H9 (cell line): ENCODE measurements at regions not wholly inside any gene's neighbourhood (a gene's known extent, or its start where the extent isn't known, plus 50 kb on each side); places are given as distances from the start of the nearest gene placed in this dataset.

Source experiments
- DNase-seq: peaks from one replicate; pipeline ENCODE4 v3.0.0-alpha.2; 2017
- H2AFZ ChIP-seq: one replicate; pipeline ENCODE4 v1.6.1; 2013; ENCODE audit warnings: mild to moderate bottlenecking, low read length, control low read depth, moderate library complexity
- H2AK5ac ChIP-seq: 2 replicates; pipeline ENCODE4 v1.6.1; 2013; ENCODE audit warnings: low read length, control low read depth, mixed read lengths; ENCODE audit not compliant: insufficient read length
- H2BK120ac ChIP-seq: one replicate; pipeline ENCODE4 v1.6.1; 2013; ENCODE audit warnings: low read depth, mild to moderate bottlenecking, low read length, control low read depth, inconsistent platforms; ENCODE audit not compliant: poor library complexity, severe bottlenecking
- H2BK12ac ChIP-seq: 2 replicates; pipeline ENCODE4 v1.6.1; 2013; ENCODE audit warnings: low read length, control low read depth, mixed read lengths, low read depth; ENCODE audit not compliant: insufficient read length
- H2BK15ac ChIP-seq: 2 replicates; pipeline ENCODE4 v1.6.1; 2013; ENCODE audit warnings: low read depth, low read length, control low read depth
- H2BK20ac ChIP-seq: one replicate; pipeline ENCODE4 v1.6.1; 2013; ENCODE audit warnings: low read depth, mild to moderate bottlenecking, low read length, control low read depth, inconsistent platforms; ENCODE audit not compliant: poor library complexity, severe bottlenecking
- H2BK5ac ChIP-seq: 2 replicates; pipeline ENCODE4 v1.6.1; 2013; ENCODE audit warnings: low read length, control low read depth, mixed read lengths; ENCODE audit not compliant: insufficient read length
- H3K14ac ChIP-seq: 2 replicates; pipeline ENCODE4 v1.6.1; 2013; ENCODE audit warnings: low read length, control low read depth; ENCODE audit not compliant: insufficient read depth
- H3K18ac ChIP-seq: 2 replicates; pipeline ENCODE4 v1.6.1; 2013; ENCODE audit warnings: low read depth, mild to moderate bottlenecking, mixed read lengths, low read length, control low read depth; ENCODE audit not compliant: insufficient read length
- H3K23ac ChIP-seq: 2 replicates; pipeline ENCODE4 v1.6.1; 2013; ENCODE audit warnings: low read length, control low read depth, mixed read lengths, low read depth; ENCODE audit not compliant: insufficient read length
- H3K23me2 ChIP-seq: 2 replicates; pipeline ENCODE4 v1.6.1; 2013; ENCODE audit warnings: low read depth, mild to moderate bottlenecking, mixed read lengths, low read length, control low read depth; ENCODE audit not compliant: insufficient read length, poor library complexity, severe bottlenecking
- H3K27ac ChIP-seq: 2 replicates; pipeline ENCODE4 v1.5.1; 2013; ENCODE audit warnings: low read length, control low read depth, mixed read lengths, low read depth; ENCODE audit not compliant: insufficient read length
- H3K27me3 ChIP-seq: 2 replicates; pipeline ENCODE4 v1.6.1; 2013; ENCODE audit warnings: low read length, control low read depth, inconsistent platforms; ENCODE audit not compliant: insufficient read depth
- H3K4ac ChIP-seq: 2 replicates; pipeline ENCODE4 v1.6.1; 2013; ENCODE audit warnings: low read depth, mild to moderate bottlenecking, control low read depth, inconsistent platforms, low read length, moderate library complexity
- H3K4me1 ChIP-seq: 2 replicates; pipeline ENCODE4 v1.6.1; 2013; ENCODE audit warnings: low read length, control low read depth, inconsistent platforms; ENCODE audit not compliant: insufficient read depth
- H3K4me2 ChIP-seq: 2 replicates; pipeline ENCODE4 v1.6.1; 2013; ENCODE audit warnings: low read length, control low read depth, mixed read lengths; ENCODE audit not compliant: insufficient read length, insufficient read depth
- H3K56ac ChIP-seq: 2 replicates; pipeline ENCODE4 v1.6.1; 2013; ENCODE audit warnings: low read depth, mild to moderate bottlenecking, mixed read lengths, low read length, control low read depth; ENCODE audit not compliant: insufficient read length
- H3K79me1 ChIP-seq: 2 replicates; pipeline ENCODE4 v1.6.1; 2013; ENCODE audit warnings: low read depth, mild to moderate bottlenecking, moderate library complexity, low read length, control low read depth, inconsistent platforms; ENCODE audit not compliant: insufficient read depth, poor library complexity, severe bottlenecking
- H3K79me2 ChIP-seq: 2 replicates; pipeline ENCODE4 v1.6.1; 2013; ENCODE audit warnings: low read length, control low read depth, inconsistent platforms; ENCODE audit not compliant: insufficient read depth
- H3K9ac ChIP-seq: 2 replicates; pipeline ENCODE4 v1.6.1; 2013; ENCODE audit warnings: low read length, control low read depth, mixed read lengths; ENCODE audit not compliant: insufficient read length; ENCODE audit errors: extremely low read depth
- H3K9me3 ChIP-seq: one replicate; pipeline ENCODE4 v1.6.1; 2013; ENCODE audit warnings: low read depth, low read length, inconsistent platforms; ENCODE audit not compliant: control insufficient read depth
- H3T11ph ChIP-seq: one replicate; pipeline ENCODE4 v1.6.1; 2013; ENCODE audit warnings: mild to moderate bottlenecking, low read length, control low read depth, inconsistent platforms
- H4K20me1 ChIP-seq: one replicate; pipeline ENCODE4 v1.6.1; 2013; ENCODE audit not compliant: control insufficient read depth, insufficient read length, insufficient read depth
- H4K5ac ChIP-seq: 2 replicates; pipeline ENCODE4 v1.6.1; 2013; ENCODE audit warnings: low read depth, mild to moderate bottlenecking, mixed read lengths, low read length, control low read depth; ENCODE audit not compliant: insufficient read length
- H4K8ac ChIP-seq: replicated peaks from 2 replicates; pipeline ENCODE4 v1.6.1; 2013; ENCODE audit warnings: low read length, control low read depth, mixed read lengths, low read depth; ENCODE audit not compliant: insufficient read length
- H4K91ac ChIP-seq: 2 replicates; pipeline ENCODE4 v1.6.1; 2013; ENCODE audit warnings: low read depth, mild to moderate bottlenecking, moderate library complexity, mixed read lengths, low read length, control low read depth; ENCODE audit not compliant: insufficient read length
- H3K27ac Mint-ChIP-seq, 3 experiments: 2 replicates in 2 of 3; 3 replicates in 1 of 3; pipeline ENCODE4 v1.8.0; 2020 to 2021; ENCODE audit warnings: mixed read lengths in 3 of 3, mild to moderate bottlenecking in 1 of 3, moderate library complexity in 1 of 3
- H3K27me3 Mint-ChIP-seq: 2 replicates; pipeline ENCODE4 v1.8.0; 2021; ENCODE audit warnings: low read depth, mild to moderate bottlenecking, moderate library complexity, mixed read lengths
- H3K36me3 Mint-ChIP-seq, 3 experiments: 2 replicates in 2 of 3; 3 replicates in 1 of 3; pipeline ENCODE4 v1.8.0; 2020 to 2021; ENCODE audit warnings: low read depth in 3 of 3, mixed read lengths in 3 of 3; ENCODE audit not compliant: insufficient read depth in 1 of 3
- H3K4me1 Mint-ChIP-seq, 2 experiments: 2 replicates each; pipeline ENCODE4 v1.8.0; 2020; ENCODE audit warnings: mixed read lengths in 2 of 2
- H3K4me3 Mint-ChIP-seq, 2 experiments: 2 replicates in 1 of 2; 3 replicates in 1 of 2; pipeline ENCODE4 v1.8.0; 2020 to 2021; ENCODE audit warnings: mild to moderate bottlenecking in 2 of 2, mixed read lengths in 2 of 2, moderate library complexity in 1 of 2
- H3K9me3 Mint-ChIP-seq, 2 experiments: 2 replicates in 1 of 2; 3 replicates in 1 of 2; pipeline ENCODE4 v1.8.0; 2020; ENCODE audit warnings: mild to moderate bottlenecking in 2 of 2, mixed read lengths in 2 of 2, moderate library complexity in 1 of 2
- CTCF ChIP-seq: fragments of 200-600 bp; sonication (generic); conservative IDR thresholded peaks from 3 replicates; pipeline ENCODE4 v1.8.0; 2021; ENCODE audit warnings: antibody characterized with exemption, mild to moderate bottlenecking
- WGBS: extraction: QIAGEN DNeasy Blood & Tissue Kit; methylation state at CpG from one replicate; pipeline ENCODE4 v1.1.7; 2013; ENCODE audit warnings: missing lambda C conversion rate, low lambda C conversion rate, mixed read lengths; ENCODE audit not compliant: insufficient read length; ENCODE audit errors: extremely low coverage; 5-methylcytosine and 5-hydroxymethylcytosine counted together

DNA sequence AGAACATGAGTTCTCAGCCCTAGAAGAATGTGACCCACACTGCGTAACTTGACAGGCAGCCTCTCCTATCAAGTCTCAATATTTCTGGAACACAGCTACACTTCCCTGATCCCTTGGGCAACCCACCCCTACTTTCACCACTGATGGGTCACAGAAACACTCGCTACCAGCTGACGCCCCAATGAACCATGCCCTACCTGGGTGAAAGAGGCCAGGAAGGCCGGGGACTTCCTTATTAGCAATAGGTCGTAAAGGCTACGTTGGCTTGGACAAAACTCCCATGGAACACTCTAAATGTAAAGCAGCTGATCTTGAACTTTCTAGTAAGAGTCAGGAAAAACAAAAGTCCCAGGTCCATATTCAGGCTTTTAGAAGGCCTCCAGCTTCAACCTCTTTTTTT is 202.3 kb upstream of the KCTD7 start:
- Histone ChIP-seq H3T11ph (no peak overlapping the region), H3K9ac (no peak overlapping the region), H4K91ac (no peak overlapping the region), H3K18ac (no peak overlapping the region), H2AFZ (no peak overlapping the region), H2BK15ac (no peak overlapping the region), H3K56ac (no peak overlapping the region), H2BK12ac (no peak overlapping the region), H3K9me3 (no peaks in the 10 kb centered on the region), H3K79me1 (no peaks in the 10 kb centered on the region), H4K5ac (no peak overlapping the region), H3K27ac (no peak overlapping the region), H4K20me1 (no peaks in the 10 kb centered on the region), H4K8ac (no peak overlapping the region), H3K23ac (no peak overlapping the region), H3K23me2 (no peaks in the 10 kb centered on the region), H2BK120ac (no peak overlapping the region), H3K79me2 (no peaks in the 10 kb centered on the region), H3K14ac (no peak overlapping the region), H3K4ac (no peak overlapping the region), H3K27me3 (no peaks in the 10 kb centered on the region), H2BK20ac (no peak overlapping the region), H3K4me2 (no peak overlapping the region), H2BK5ac (no peak overlapping the region), H3K4me1 (no peaks in the 10 kb centered on the region), H2AK5ac (no peak overlapping the region)
- WGBS = no CpG with 5 or more reads among the region's 6 CpGs
- H3K27me3 Mint-ChIP-seq = no peaks in the 10 kb centered on the region
- H3K4me3 Mint-ChIP-seq = no peak overlapping the region
- DNase-seq = no peak
- H3K9me3 Mint-ChIP-seq = no peaks in the 10 kb centered on the region
- peaks cover 0 to 9% (median 5%) of the 10 kb centered on the region in 3 experiments; a peak in 3 of 7 replicates for H3K36me3 Mint-ChIP-seq
- H3K27ac Mint-ChIP-seq = no peak overlapping the region
- no peak for TF ChIP-seq CTCF
- H3K4me1 Mint-ChIP-seq = no peaks in the 10 kb centered on the region
